Loucy (cell line): ENCODE measurements at regions not wholly inside any gene's neighbourhood (a gene's known extent, or its start where the extent isn't known, plus 50 kb on each side); places are given as distances from the start of the nearest gene placed in this dataset.

Experiments
- CTCF ChIP-seq: fragments of 200-600 bp; sonication (generic); conservative IDR thresholded peaks from 2 replicates; pipeline ENCODE4 v1.5.1; 2014; ENCODE audit warnings: mild to moderate bottlenecking, antibody characterized with exemption, low read length
- EZH2phosphoT487 ChIP-seq: fragments of 200-600 bp; IDR thresholded peaks from 2 replicates; pipeline ENCODE4 v1.6.1; 2018; ENCODE audit warnings: antibody characterized with exemption, mild to moderate bottlenecking, moderate library complexity, borderline replicate concordance

- TF ChIP-seq CTCF, result no peak
- no peak for TF ChIP-seq EZH2phosphoT487
Observed at GRCh38 chr4:54571293-54572151, 86.2 kb upstream of the KIT start.
